Left forelimb (tissue), 1 donor: ENCODE measurements at regions not wholly inside any gene's neighbourhood (a gene's known extent, or its start where the extent isn't known, plus 50 kb on each side); places are given as distances from the start of the nearest gene placed in this dataset.

Source experiments
- DNase-seq: peaks from one replicate; pipeline ENCODE4 v3.0.0-alpha.2; 2018; ENCODE audit warnings: low spot score

DNA sequence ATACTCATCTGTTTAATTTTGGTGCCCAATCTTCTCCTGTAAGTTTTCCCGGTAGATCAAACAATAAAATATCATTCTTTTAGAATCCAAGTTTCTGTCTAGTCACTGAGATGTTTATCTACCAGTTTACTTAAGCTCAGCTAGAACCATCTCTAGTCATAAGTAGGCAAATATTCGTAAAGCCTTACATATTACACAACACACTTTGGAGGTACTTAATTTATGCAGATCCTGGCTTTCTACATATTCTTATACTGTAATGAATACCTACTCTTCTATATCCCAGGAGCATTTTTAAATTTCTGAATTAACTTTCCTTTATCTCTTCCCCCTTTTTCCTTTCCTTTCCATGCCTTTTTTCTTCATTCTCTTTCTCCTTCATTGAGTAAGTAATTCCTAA is 185.9 kb upstream of the ZBTB20 start:
- DNase-seq, result no peak

DNA sequence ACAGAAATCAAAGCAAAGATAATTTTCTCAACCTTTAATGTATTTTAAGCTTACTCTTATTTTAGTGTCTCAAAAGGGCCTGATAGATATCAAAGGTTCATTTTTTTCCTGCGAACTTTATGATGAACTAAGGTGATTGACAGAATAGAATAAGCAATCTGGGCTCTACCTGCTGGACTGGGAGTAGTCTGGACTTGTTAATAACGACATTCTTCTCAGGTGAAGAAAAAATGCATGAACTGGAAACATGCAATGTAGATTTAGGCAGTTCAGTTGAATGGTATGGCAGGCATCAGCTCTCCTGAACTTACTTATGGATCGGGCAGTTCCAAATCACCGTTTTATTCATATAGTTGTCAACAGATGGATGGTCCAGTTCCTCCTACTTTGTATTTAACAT is 189.7 kb upstream of the ZBTB20 start:
- DNase-seq, result no peak

DNA sequence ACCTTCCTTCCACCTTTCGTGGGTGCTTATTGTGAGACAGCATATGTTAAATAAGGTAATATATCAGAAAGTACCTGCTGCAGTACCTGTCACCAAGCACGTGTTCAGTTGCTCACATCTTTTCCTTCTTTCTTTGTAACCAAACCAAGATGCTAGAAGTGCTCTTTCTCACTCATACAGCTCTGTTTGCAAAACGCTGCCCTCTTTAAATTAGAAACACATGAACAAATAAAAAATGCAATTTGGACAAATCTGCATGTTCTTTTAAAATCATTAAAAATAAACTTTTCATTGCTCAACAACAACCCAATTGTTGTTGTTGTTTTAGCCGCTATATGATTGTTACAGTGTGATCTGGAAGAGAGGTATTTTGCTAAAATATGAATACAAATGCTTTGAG is 193.5 kb upstream of the ZBTB20 start:
- DNase-seq, result no peak

DNA sequence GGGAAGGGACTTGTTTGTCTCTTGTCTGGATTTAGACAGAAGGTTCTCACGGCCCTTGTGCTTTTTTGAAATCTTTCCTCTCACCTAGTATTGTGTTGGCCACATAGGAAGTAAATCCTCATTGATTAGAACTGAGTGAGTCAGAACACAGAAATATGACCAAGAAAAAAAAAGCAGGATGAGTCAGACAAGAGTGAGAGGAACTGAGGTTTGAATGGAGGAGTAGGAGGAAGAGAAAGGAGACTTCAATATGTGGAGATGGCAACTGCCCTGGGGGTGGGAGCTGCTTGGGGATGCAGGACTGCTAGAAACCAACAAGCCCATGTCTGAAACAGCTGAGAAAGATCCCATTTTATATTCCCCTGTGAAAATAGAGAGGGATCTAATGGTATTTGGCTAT is 194.1 kb upstream of the ZBTB20 start:
- DNase-seq, result no peak

DNA sequence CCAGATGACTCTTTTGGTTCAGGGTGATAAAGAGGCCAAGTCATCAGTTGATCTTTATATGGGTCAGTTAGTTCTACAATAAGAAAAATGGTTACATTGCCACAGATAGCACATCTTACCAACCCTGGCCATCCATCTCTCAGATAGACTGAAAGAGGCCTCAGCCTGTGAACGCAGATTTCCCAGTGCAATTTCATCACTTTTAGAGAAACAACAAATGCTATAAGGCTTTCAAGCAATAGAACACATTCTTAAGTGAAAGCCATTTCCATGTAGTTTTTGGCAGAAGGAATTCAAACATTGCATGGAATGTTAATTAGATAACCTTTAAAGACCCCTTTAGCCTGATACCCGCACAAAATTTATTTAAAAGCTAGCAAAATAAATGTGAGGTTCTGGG is 200.6 kb upstream of the ZBTB20 start:
- DNase-seq, result no peak

DNA sequence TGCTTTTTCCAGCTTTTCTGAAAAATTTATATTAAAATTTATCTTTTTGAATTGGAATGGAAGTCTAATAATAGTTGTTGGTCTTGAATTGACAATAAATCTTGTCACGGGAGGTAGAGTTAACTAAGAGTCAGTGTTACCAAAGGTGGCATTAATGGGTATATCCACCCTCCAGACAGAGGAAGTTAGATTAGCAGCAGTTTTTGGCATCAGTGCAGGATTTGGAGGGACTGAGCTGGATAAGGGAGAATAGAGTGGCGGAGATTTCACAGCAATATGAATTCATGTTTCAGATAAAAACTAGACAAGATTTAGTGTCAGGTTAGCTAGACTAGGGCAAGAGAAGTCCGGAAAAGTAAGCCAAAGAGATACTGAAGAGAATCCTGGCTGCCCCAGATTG is 201.3 kb upstream of the ZBTB20 start:
- DNase-seq, result no peak

DNA sequence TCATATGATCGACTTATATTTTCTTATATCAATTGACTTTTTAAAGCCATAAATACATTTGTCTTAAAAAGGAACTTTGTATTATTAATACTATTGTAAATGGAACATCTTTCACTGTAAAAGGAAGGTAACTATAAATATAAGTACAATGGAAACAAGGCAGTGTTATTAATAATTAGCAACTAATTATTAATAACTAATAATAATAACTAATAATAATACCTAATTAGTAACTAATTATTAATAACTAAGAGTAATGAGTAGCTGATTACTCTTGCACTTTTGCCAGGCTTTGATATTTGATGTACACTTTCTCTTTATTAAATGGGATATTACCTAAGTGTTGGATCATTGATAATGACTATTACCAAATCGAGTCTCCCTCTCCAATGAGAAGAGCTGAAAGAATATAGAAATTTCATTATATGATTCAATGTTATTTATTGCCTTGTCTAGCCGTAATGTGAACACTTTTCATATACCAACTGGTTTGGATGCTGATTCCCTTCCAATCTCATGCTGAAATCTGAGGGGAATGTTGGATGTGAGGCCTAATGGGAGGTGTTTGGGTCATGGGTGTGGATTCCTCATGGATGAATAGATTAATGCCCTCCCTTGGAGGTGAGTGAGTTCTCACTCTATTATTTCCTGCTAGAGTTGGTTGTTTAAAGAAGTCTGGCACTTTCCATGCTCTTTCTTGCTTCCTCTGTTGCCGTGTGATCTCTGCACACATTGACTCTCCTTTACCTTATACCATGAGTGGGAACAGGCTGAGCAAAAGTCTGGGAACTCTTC is 202.1 kb upstream of the ZBTB20 start:
- no peak for DNase-seq

DNA sequence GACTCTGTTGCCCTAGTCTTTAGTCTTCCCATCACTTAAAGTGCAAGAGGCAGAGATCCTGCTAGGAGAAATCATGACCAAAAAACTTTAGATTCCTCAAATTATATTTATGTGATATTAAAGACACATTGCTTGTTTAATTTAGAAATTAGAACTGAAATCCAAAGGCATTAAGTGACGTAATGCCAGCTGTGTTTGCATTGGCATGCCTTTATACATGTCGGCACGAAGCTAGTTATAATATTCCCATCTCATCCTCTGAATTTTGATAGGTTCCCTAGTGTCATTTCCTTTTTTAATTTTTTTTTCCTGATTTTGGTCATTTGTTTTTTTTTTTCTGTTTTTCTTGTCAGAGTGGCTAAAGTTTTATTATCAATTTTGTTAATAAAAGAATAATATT is 203.5 kb upstream of the ZBTB20 start:
- no peak for DNase-seq

DNA sequence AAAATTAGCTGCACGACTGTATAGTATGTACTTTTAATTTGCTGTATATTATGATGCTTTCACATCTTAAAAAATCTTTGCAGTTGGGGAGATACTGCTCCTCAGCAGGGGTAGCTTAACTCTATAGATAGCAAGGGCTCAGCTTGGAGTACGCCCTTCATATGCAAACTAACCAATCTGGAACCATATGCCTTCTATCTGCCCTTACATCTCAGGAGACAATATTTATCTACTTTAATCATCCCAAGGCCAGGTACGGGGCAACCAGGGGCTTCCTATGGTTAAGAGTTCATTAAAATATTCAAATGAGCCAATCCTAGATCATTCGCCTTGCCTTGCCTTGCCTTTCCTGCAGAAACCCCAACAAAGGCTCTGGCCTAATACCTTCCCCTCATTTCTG is 204.1 kb upstream of the ZBTB20 start:
- no peak for DNase-seq

DNA sequence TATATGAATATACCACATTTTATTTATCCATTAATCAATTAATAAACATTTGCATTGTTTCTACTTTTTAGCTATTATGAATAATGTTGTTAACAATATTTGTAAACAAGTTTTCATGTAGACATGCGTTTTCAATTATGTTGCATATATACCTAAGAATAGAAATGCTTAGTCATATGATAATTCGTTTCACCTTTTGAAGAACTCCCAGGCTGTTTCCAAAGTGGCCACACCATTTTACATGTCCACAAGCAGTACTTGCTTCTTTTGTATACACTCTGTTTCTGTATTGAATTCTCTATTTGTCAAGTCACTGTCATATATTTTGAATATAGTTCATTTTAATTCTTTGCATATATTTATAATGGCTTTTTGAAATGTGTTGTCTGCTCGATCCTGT is 206.9 kb upstream of the ZBTB20 start:
- no peak for DNase-seq

DNA sequence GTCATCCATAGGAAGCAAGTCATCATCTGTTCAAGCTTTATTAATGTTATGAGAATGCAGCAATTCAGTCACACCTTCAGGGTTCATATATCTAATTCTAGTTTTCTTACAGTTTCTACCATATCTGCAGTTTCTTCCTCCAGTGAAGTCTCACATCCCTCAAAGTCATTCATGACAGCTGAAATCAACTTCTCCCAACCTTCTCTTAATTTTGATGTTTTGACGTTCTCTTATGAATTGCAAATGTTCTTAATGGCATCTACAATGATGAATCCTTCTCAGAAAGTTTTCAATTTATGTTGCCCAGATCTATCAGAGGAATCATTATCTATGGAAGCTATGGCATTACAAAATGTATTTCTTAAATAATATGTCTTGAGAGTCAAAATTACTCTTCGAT is 210.4 kb upstream of the ZBTB20 start:
- no peak for DNase-seq

DNA sequence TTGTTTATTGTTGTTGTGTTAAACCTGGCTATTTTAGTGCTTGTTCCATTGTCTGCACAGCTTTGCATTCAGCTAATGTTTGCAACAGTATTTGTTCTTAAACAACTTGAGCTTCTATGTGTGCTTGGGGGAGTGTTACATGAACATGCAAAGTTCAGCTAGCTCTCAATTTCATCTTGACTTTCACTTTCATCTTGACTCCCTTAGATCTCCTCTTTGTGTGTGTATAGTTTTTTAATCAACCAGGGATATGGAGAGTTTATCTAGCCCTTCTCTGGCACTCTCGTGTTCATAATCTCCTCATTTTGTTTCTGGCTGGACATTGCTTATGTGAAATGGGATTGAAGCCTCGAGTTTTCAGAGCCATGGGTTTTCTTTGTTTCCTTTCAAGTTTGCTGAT is 212.4 kb upstream of the ZBTB20 start:
- no peak for DNase-seq

DNA sequence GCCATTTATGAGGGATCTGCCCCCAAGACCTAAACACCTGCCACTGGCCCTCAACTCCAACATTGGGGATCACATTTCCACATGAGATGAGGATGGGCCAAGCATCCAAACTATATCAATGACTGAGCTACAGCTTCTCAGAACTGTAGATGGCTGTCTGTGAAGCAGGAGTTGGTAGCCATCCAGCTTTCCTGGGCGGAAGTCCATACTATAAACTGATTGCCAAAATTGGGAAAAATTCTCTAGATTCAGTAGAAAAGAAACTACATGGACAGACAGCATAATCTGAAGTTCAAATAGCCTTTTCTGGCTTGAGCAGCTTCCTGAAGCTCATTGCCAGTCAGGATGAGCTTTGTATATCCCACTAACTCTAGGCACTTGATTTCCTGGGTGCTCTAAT is 214.7 kb upstream of the ZBTB20 start:
- no peak for DNase-seq

DNA sequence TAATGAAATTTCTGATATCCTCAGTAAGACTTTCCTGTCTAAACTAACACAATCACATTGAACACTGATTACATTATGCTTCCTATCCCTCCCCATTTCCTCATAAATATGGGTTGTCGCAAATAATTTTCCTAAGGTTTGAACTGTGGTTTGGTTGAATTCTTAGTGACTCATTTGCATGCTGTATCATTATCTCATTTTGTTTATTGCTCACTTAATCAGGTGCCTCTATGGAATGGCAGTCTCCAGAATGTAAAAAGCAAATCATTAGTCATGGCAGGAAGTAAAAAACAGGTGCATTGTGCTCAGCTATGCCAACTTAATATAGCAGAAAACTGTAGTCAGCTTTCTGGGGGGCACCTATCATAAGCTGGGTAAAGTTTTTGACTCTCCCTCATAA is 216.0 kb upstream of the ZBTB20 start:
- no peak for DNase-seq

DNA sequence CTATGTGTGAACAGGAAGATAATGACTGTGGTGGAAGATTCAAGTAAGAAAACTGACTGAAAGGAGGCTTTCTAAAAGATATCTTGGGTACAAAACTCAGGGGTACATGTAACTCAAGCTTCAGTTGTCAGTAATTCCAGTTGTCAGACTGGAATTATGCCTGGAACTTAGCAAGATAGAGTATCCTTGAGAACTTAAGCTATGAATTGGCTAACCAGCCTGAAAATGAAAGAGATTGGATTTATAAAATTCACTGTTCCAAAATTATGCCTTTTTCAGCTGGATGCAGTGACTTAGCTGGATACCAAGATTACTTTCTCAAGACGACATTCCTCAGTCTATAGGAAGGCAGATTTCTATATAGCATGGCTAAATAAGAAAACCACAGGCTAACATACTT is 221.9 kb upstream of the ZBTB20 start:
- DNase-seq, result no peak

DNA sequence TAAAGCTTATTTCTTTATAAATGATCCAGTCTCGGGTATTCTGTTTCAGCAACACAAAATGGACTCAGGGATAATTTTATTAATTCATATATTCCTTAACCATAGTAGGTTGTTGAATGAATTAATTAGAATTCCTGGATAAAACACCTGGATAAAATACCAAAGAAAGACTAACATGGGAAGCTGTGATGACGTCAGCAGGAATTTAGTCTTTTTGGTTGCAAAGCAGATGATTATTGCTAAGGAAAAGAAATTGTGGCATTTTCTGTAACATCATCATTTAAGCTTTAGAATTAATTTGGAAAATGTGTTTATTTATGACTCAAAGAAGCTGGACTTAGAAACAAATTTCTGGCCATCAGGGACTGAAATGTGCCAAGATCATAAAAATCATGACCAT is 228.3 kb upstream of the ZBTB20 start:
- DNase-seq, result no peak

DNA sequence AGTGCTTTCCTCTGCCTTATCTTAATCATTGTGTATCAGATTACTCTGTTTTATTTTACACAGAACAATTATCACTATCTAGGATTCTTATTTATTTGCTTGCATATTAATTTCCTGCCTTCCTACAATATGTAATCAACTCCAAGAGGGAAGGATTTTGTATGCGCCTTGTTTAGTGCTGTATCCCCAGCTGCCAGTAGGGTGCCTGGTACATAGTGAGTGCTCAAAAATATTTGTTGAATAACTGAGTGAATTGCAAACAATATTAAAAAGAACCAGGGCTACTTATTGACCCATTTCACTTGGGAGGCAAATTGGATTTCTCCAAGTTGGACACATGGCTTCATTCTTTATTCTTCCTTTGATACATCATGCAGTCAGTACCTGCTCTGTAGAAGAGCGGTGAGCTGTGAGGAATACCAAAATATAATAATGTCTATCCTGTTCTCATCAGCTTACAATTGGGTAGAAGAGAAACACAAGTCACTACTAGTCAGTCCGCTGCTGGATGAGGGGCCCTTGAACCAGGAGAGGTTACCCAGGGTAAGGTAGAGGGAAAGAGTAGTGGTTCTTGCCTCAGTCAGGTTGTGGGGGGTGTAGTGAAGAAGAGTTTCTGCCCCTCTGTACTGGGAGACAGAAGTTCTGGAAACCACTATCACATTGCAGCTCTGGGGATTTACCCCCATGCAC is 233.9 kb upstream of the ZBTB20 start:
- DNase-seq, result no peak

DNA sequence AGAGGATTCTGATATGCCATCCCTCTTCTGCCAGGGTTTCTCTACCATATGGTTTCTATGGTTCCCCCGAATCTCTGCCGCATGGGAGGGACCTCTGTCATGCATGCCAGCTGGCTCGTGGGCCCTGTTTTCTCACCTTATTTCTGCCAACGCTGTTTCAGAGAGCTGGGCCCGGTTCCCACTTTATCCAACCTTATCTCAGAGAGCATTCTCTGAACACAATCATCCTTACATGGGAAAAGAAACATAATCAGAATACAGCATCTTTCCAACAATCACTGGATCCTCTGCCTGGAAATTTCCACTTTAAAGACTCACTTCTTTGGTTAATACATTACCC is 234.5 kb upstream of the ZBTB20 start:
- DNase-seq, result no peak

DNA sequence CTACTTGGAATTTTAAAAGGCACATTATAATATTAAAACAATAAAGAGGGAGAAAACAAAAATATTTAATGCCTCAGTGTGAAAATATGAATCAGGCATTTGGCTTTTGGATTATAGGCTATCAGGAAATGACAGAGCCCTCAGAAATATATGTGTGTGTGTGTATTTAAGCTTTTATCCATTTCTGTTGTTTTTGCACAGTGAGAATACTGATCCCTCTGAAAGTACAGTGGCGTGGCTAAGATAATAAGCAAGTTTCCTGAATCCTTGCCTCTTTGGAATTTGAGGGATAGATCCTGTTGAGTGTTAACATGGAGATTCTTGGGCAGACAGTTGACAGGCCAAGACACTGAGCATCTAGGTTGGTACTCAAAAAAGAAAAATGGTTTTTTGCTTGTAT is 234.8 kb upstream of the ZBTB20 start:
- DNase-seq, result no peak

DNA sequence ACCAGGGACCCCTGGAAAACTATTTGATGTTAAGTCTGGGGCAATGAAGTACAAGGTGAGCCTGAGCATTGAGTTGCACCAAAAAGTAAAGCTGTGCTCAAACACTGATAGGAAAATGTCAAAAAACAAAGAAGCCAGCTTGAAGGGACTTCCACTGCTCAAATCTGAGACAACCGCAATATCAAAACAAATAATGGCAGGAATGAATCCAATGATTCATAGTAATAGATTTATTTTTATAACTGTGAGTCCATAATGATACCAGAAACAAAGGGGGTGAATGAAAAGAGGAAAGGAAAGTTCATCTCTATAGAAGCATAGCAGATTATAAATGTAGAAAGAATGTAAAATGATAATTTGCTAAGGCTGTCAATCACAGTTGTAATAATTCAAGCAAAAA is 237.3 kb upstream of the ZBTB20 start:
- no peak for DNase-seq

DNA sequence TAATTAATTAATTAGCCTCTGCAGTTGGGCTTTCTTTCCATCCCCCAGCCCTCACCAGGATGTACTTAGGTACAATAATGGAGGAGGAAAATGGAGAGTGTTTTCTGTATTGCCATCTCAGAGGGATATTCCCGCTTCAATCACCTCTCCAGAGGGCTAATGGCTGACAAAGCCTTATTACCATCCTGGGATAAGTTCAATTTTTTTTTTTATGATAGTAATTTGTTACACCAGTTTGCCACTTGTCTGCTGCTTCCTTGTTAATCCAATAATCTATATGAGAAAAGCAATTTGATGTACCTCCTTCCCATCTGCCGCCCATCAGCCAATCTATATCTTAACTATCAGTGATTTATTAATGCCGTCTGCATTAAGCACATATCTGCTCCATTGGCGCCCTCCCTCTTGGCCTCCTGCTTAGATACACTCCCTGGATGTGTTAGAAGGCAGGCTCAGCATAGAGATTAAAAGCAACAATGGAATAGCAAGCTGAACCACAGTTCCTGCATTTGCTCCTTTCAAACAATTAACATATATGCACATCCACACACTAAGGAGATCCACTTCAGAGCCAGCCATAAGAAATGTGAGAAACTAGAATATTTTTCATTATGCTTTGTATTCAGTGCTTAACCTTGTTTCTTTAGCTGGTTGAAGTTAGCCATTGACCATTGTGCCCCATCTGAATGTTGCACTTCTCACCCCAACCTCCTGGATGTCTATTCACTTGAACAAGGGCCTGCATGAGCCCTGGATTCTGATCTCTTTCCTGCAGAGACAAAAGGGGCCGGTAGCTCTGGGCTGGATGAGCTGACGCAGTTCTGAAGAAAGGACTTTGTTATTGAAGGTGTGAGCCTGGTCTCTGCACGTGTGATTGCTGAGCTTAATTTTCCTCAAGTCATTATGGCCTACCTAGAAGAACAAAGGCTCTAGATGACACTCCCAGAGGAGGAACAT is 237.3 kb upstream of the GAP43 start:
- no peak for DNase-seq

DNA sequence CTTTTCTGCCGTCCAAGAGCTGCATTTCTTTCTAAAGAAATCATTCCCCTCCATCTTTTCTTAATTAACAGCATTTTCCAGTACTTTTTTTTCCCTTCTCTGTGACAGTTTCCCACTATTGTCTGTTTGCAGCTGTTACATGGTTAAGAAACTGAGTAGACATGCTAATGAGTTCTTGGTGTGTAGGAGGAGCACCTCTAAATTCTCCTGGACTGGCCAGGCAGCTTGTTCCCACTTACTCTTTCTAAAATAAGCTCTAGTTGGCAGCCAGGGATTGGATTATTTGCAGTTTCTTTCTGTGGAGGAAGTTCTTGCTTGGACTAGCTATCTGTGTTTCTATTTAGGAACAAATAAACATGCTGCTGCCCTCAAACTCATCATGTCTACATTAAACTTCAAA is 235.1 kb upstream of the GAP43 start:
- no peak for DNase-seq

DNA sequence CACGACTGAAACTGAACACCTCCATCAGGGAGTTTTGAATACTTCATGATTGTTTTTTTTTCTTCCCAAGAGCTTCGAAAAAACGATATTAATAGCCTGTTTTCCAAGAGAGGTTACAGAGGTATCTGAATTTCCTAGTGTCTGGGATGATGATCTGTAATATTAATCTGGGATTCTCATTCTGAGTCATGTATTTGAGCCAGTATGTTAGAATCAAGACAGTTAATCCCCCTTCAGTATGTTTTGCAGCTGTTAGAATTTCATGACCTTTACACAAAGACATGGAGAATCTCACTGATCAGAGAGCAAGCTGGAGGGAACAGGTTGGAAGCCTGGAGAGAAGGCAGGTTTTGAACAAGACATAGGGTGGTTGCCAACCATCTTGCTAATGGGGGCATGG is 234.5 kb upstream of the GAP43 start:
- no peak for DNase-seq
